OCI-LY7 (cell line): ENCODE measurements at regions not wholly inside any gene's neighbourhood (a gene's known extent, or its start where the extent isn't known, plus 50 kb on each side); places are given as distances from the start of the nearest gene placed in this dataset.

Experiments
- BruUV-seq: library from RNA; stranded (reverse); fragments of 400-500 nt; replicated peaks from 2 replicates; lab custom pipeline; 2021; lab: Mats Ljungman, UMichigan
- CTCF ChIA-PET: fragments of 300-600 bp; sonication (Branson Sonifier 250); formaldehyde crosslinking; loops from one replicate; lab custom pipeline; 2022; ENCODE audit warnings: antibody characterized with exemption; ENCODE audit not compliant: unreplicated experiment; lab: Charles Lee
- POLR2A ChIA-PET: fragments of 300-600 bp; sonication (Branson Sonifier 250); formaldehyde crosslinking; loops from one replicate; lab custom pipeline; 2022; ENCODE audit warnings: antibody characterized with exemption; lab: Charles Lee
- DNase-seq: peaks from one replicate; pipeline ENCODE4 v3.0.0-alpha.2; 2015; ENCODE audit warnings: low spot score
- H2AFZ ChIP-seq: fragments of 200-600 bp; sonication (generic), shearing (Covaris generic); 2 replicates; pipeline ENCODE4 v1.6.1; 2014; ENCODE audit warnings: mild to moderate bottlenecking, antibody characterized with exemption, low read length, moderate library complexity
- H3K27ac ChIP-seq: fragments of 200-600 bp; sonication (generic); 2 replicates; pipeline ENCODE4 v1.5.1; 2014; ENCODE audit warnings: mixed run types, low read depth, mild to moderate bottlenecking, moderate library complexity, low read length, inconsistent platforms; ENCODE audit not compliant: poor library complexity, severe bottlenecking
- H3K36me3 ChIP-seq: fragments of 200-600 bp; sonication (generic); 2 replicates; pipeline ENCODE4 v1.6.1; 2014; ENCODE audit warnings: mild to moderate bottlenecking, antibody characterized with exemption, low read length, moderate library complexity, mixed read lengths; ENCODE audit not compliant: insufficient read depth
- H3K4me1 ChIP-seq: fragments of 200-600 bp; sonication (generic); 2 replicates; pipeline ENCODE4 v1.5.1; 2014; ENCODE audit warnings: mild to moderate bottlenecking, low read length; ENCODE audit not compliant: insufficient read depth, poor library complexity, severe bottlenecking
- H3K4me2 ChIP-seq: fragments of 200-600 bp; sonication (generic); 2 replicates; pipeline ENCODE4 v1.6.1; 2014; ENCODE audit warnings: mild to moderate bottlenecking, low read length
- H3K4me3 ChIP-seq: fragments of 200-600 bp; sonication (generic); 2 replicates; pipeline ENCODE4 v1.5.1; 2014; ENCODE audit warnings: mild to moderate bottlenecking, low read depth, low read length; ENCODE audit not compliant: poor library complexity, severe bottlenecking
- H3K79me2 ChIP-seq: fragments of 200-600 bp; sonication (generic); 2 replicates; pipeline ENCODE4 v1.6.1; 2016; ENCODE audit warnings: low read depth, mild to moderate bottlenecking, low read length, moderate library complexity, mixed read lengths; ENCODE audit not compliant: insufficient read depth
- H3K9me2 ChIP-seq: fragments of 200-600 bp; sonication (generic); 2 replicates; pipeline ENCODE4 v1.6.1; 2016; ENCODE audit warnings: mild to moderate bottlenecking, low read length, mixed read lengths; ENCODE audit not compliant: insufficient read depth
- H3K9me3 ChIP-seq: fragments of 200-600 bp; sonication (generic); 2 replicates; pipeline ENCODE4 v1.6.1; 2014; ENCODE audit warnings: mild to moderate bottlenecking, mixed run types, low read length, mixed read lengths
- H4K20me1 ChIP-seq: fragments of 200-600 bp; sonication (generic); 2 replicates; pipeline ENCODE4 v1.6.1; 2014; ENCODE audit warnings: mild to moderate bottlenecking, antibody characterized with exemption, low read length, moderate library complexity, mixed read lengths; ENCODE audit not compliant: insufficient read depth
- CTCF ChIP-seq: fragments of 200-600 bp; sonication (generic); conservative IDR thresholded peaks from 2 replicates; pipeline ENCODE4 v1.5.1; 2014; ENCODE audit warnings: mild to moderate bottlenecking, antibody characterized with exemption, low read length, moderate library complexity, mixed read lengths
- EZH2phosphoT487 ChIP-seq: fragments of 200-600 bp; sonication (generic); IDR thresholded peaks from 2 replicates; pipeline ENCODE4 v1.6.1; 2018; ENCODE audit warnings: low read depth, borderline replicate concordance, mild to moderate bottlenecking, mixed run types, antibody characterized with exemption, low read length, moderate library complexity, mixed read lengths
- intact Hi-C: fragments of 100-400 bp; cut with micrococcal nuclease; formaldehyde crosslinking; loops from one replicate; pipeline ENCODE4 v1.10.0; 2022; ENCODE audit not compliant: unreplicated experiment

DNA sequence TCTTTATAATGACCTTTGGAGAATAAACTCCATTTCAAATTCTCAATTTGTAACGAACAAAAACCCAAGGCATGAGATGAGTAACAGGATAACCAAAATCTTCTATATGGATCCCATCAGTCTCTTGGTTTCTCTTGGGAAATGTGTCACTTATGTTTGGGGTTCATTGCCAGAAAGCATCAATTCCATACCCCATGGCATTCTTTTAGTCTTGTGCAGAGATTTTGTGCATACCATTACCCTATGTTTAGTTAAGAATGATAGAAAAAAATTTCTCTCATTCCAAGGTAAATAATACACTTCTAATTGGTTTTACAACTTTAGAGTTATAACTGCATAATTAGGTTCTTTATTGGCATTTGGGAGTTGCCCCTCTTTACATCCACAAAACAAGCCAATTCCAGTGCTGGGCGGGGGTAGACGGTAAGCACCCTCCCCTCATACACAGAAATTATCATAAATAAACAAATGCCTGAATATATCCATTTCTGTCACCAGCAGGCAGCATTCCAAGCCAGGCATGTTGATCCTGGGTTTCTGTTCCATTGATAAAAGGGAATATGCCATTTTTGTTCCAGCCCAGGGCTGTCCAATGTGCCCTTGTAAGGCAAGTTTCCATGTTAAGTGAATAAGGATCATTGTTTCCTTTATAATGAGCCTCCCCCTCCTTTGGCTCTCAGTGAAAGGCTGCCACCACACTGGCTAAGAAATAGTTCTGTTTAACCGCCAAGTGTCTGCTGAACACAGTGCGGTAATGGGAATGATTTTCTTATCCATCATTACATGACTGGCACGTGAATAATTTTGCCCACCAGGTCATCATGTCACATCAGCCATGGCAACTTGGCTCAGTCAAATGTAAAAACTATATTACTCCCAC is 680.1 kb upstream of the ZEB2 start:
- no peaks in the 10 kb centered on the region for H3K4me1 ChIP-seq
- TF ChIP-seq EZH2phosphoT487 (no peak), CTCF (no peak)
- H2AFZ ChIP-seq: no peak overlapping the region
- no peaks in the 10 kb centered on the region for H3K9me3 ChIP-seq
- BruUV-seq: no TSS peak
- no peaks in the 10 kb centered on the region for H3K36me3 ChIP-seq
- DNase-seq: no peak
- ChIA-PET CTCF (no interaction called here), POLR2A (interaction anchor here (0.9 kb wide), 1 partner anchor 10 kb away, joined by 3 read pairs; no protein-coding TSS in a partner anchor)
- no peaks in the 10 kb centered on the region for H3K9me2 ChIP-seq
- H3K4me2 ChIP-seq: no peak overlapping the region
- no peaks in the 10 kb centered on the region for H3K79me2 ChIP-seq
- H3K27ac ChIP-seq: no peak overlapping the region
- H4K20me1 ChIP-seq: no peaks in the 10 kb centered on the region
- intact Hi-C loops: no loop called here
- no peak overlapping the region for H3K4me3 ChIP-seq

- BruUV-seq: no TSS peak
- Histone ChIP-seq H3K79me2 (no peaks in the 10 kb centered on the region), H3K36me3 (no peaks in the 10 kb centered on the region), H3K4me3 (no peak overlapping the region), H3K4me2 (no peak overlapping the region), H2AFZ (no peak overlapping the region), H3K4me1 (no peaks in the 10 kb centered on the region), H3K27ac (no peak overlapping the region), H3K9me2 (no peaks in the 10 kb centered on the region), H3K9me3 (no peaks in the 10 kb centered on the region), H4K20me1 (no peaks in the 10 kb centered on the region)
- intact Hi-C loops: no loop called here
- POLR2A ChIA-PET: interaction anchor here (0.9 kb wide), 1 partner anchor 9 kb away, joined by 3 read pairs; no protein-coding TSS in a partner anchor
- CTCF ChIA-PET: no interaction called here
- no peak for DNase-seq
- TF ChIP-seq CTCF: no peak
- TF ChIP-seq EZH2phosphoT487: no peak
Observed at GRCh38 chr2:145199042-145199441, 679.1 kb upstream of the ZEB2 start.

- Histone ChIP-seq H3K4me1 (no peaks in the 10 kb centered on the region), H3K4me3 (no peak overlapping the region), H3K36me3 (no peaks in the 10 kb centered on the region), H3K9me3 (no peaks in the 10 kb centered on the region), H3K79me2 (no peaks in the 10 kb centered on the region), H3K9me2 (no peaks in the 10 kb centered on the region), H3K4me2 (no peak overlapping the region), H3K27ac (no peak overlapping the region), H2AFZ (no peak overlapping the region), H4K20me1 (no peaks in the 10 kb centered on the region)
- intact Hi-C loops: no loop called here
- no peak for TF ChIP-seq CTCF
- no peak for TF ChIP-seq EZH2phosphoT487
- ChIA-PET POLR2A (interaction anchor here (1.5 kb wide), 1 partner anchor 16 kb away, joined by 5 read pairs; no protein-coding TSS in a partner anchor), CTCF (no interaction called here)
- no TSS peak for BruUV-seq
- no peak for DNase-seq
Observed at GRCh38 chr2:145198555-145198954, 678.6 kb upstream of the ZEB2 start.
